MCF 10A (cell line): ENCODE measurements at regions not wholly inside any gene's neighbourhood (a gene's known extent, or its start where the extent isn't known, plus 50 kb on each side); places are given as distances from the start of the nearest gene placed in this dataset.

ENCODE experiments used
- BruUV-seq: library from RNA; stranded (reverse); fragments of 400-500 nt; replicated peaks from 2 replicates; lab custom pipeline; 2021; lab: Mats Ljungman, UMichigan
- CTCF ChIA-PET: fragments of 300-600 bp; sonication (Branson Sonifier 250); formaldehyde crosslinking; extraction: SDS; loops from one replicate; lab custom pipeline; 2021; ENCODE audit warnings: antibody characterized with exemption, inconsistent platforms; lab: Yijun Ruan, JAX
- POLR2A ChIA-PET: fragments of 300-600, 350-650 bp; sonication (Branson Sonifier 250); formaldehyde crosslinking; extraction: SDS; loops from one replicate; lab custom pipeline; 2020; ENCODE audit warnings: antibody characterized with exemption, inconsistent platforms; lab: Yijun Ruan, JAX
- DNase-seq: peaks from one replicate; pipeline ENCODE4 v3.0.0-alpha.2; 2018; ENCODE audit not compliant: unreplicated experiment
- H3K27ac Mint-ChIP-seq: one replicate; pipeline ENCODE4 v1.8.0; 2022; ENCODE audit warnings: mild to moderate bottlenecking, low read depth, mixed read lengths; ENCODE audit not compliant: unreplicated experiment
- H3K27me3 Mint-ChIP-seq: one replicate; pipeline ENCODE4 v1.8.0; 2022; ENCODE audit warnings: mixed read lengths; ENCODE audit not compliant: insufficient read depth, unreplicated experiment
- H3K36me3 Mint-ChIP-seq: one replicate; pipeline ENCODE4 v1.8.0; 2022; ENCODE audit warnings: mild to moderate bottlenecking, moderate library complexity, mixed read lengths; ENCODE audit not compliant: insufficient read depth, unreplicated experiment
- H3K4me1 Mint-ChIP-seq: one replicate; pipeline ENCODE4 v1.8.0; 2022; ENCODE audit warnings: mixed read lengths; ENCODE audit not compliant: insufficient read depth, unreplicated experiment
- H3K4me3 Mint-ChIP-seq: one replicate; pipeline ENCODE4 v1.8.0; 2022; ENCODE audit warnings: mild to moderate bottlenecking, moderate library complexity, mixed read lengths; ENCODE audit not compliant: unreplicated experiment
- H3K9me3 Mint-ChIP-seq: one replicate; pipeline ENCODE4 v1.8.0; 2022; ENCODE audit warnings: mixed read lengths; ENCODE audit not compliant: unreplicated experiment
- CTCF ChIP-seq: fragments of 200-600 bp; IDR thresholded peaks from one replicate; pipeline ENCODE4 v1.8.0; 2022; ENCODE audit warnings: antibody characterized with exemption, mild to moderate bottlenecking; ENCODE audit not compliant: unreplicated experiment
- intact Hi-C: fragments of 100-400 bp; cut with micrococcal nuclease; formaldehyde crosslinking; loops from 2 replicates; pipeline ENCODE4 v1.14.1; 2022

- Mint-ChIP-seq H3K36me3 (peaks cover 5% of the 10 kb centered on the region), H3K27me3 (peaks cover 18% of the 10 kb centered on the region), H3K27ac (no peak overlapping the region), H3K4me3 (no peak overlapping the region), H3K9me3 (peaks cover 7% of the 10 kb centered on the region), H3K4me1 (no peaks in the 10 kb centered on the region)
- intact Hi-C loops, result no loop called here
- no peak for DNase-seq
- ChIA-PET CTCF (no interaction called here), POLR2A (no interaction called here)
- no TSS peak for BruUV-seq
- TF ChIP-seq CTCF, result no peak
Observed at GRCh38 chr17:77534137-77534536, 393.4 kb downstream of the SEC14L1 start.

- DNase-seq, result no peak
- Mint-ChIP-seq H3K4me1 (no peaks in the 10 kb centered on the region), H3K27me3 (peaks cover 31% of the 10 kb centered on the region), H3K36me3 (peaks cover 5% of the 10 kb centered on the region), H3K27ac (no peak overlapping the region), H3K9me3 (peaks cover 7% of the 10 kb centered on the region), H3K4me3 (no peak overlapping the region)
- ChIA-PET CTCF (interaction anchor here (0.6 kb wide), 1 partner anchor 117 kb away, joined by 3 read pairs; no protein-coding TSS in a partner anchor), POLR2A (interaction anchor here (0.6 kb wide), 1 partner anchor 86 kb away, joined by 3 read pairs; no protein-coding TSS in a partner anchor)
- no TSS peak for BruUV-seq
- intact Hi-C loops, result no loop called here
- TF ChIP-seq CTCF, result no peak
Observed at GRCh38 chr17:77535435-77535834, 394.7 kb downstream of the SEC14L1 start.

GRCh38 chr17:77535892-77536291 lies 395.1 kb downstream of the SEC14L1 start:
- no TSS peak for BruUV-seq
- Mint-ChIP-seq H3K27me3 (peaks cover 36% of the 10 kb centered on the region), H3K36me3 (peaks cover 5% of the 10 kb centered on the region), H3K4me1 (no peaks in the 10 kb centered on the region), H3K9me3 (peaks cover 7% of the 10 kb centered on the region), H3K4me3 (no peak overlapping the region), H3K27ac (no peak overlapping the region)
- TF ChIP-seq CTCF, result no peak
- ChIA-PET CTCF (interaction anchor here (0.6 to 2.8 kb wide), 2 partner anchors 117 to 477 kb away, joined by 3 to 14 read pairs; no protein-coding TSS in a partner anchor), POLR2A (interaction anchor here (0.6 kb wide), 1 partner anchor 86 kb away, joined by 3 read pairs; no protein-coding TSS in a partner anchor)
- intact Hi-C loops, result no loop called here
- DNase-seq, result no peak

GRCh38 chr17:77537566-77537965 lies 396.8 kb downstream of the SEC14L1 start:
- ChIA-PET CTCF (interaction anchor here (0.6 to 2.8 kb wide), 4 partner anchors 161 to 486 kb away, joined by 3 to 14 read pairs (median 3); no protein-coding TSS in a partner anchor), POLR2A (interaction anchor here (0.6 kb wide), 1 partner anchor 473 kb away, joined by 3 read pairs; no protein-coding TSS in a partner anchor)
- no peak overlapping the region for H3K4me3 Mint-ChIP-seq
- no peak for TF ChIP-seq CTCF
- H3K4me1 Mint-ChIP-seq, result no peaks in the 10 kb centered on the region
- H3K27ac Mint-ChIP-seq, result no peak overlapping the region
- H3K27me3 Mint-ChIP-seq, result peaks cover 44% of the 10 kb centered on the region
- DNase-seq, result no peak
- BruUV-seq, result no TSS peak
- intact Hi-C loops, result no loop called here
- peaks cover 5% of the 10 kb centered on the region for H3K36me3 Mint-ChIP-seq
- H3K9me3 Mint-ChIP-seq, result peaks cover 7% of the 10 kb centered on the region
